Activated CD4-positive, alpha-beta T cell treated with anti-CD3 and anti-CD28 coated beads for 36 hours (primary cell): ENCODE measurements at regions not wholly inside any gene's neighbourhood (a gene's known extent, or its start where the extent isn't known, plus 50 kb on each side); places are given as distances from the start of the nearest gene placed in this dataset.

Experiments
- ATAC-seq: fragments of 200-7000 bp; cut with Tn5 transposase; one replicate; pipeline ENCODE4 v1.10.0; 2021; ENCODE audit warnings: mild to moderate bottlenecking, moderate library complexity
- CTCF ChIA-PET: fragments of 350-600 bp; sonication (Branson Sonifier 250); formaldehyde crosslinking; loops from one replicate; lab custom pipeline; 2021; ENCODE audit warnings: antibody characterized with exemption; lab: Charles Lee
- POLR2A ChIA-PET: fragments of 350-600 bp; sonication (Branson Sonifier 250); formaldehyde crosslinking; loops from one replicate; lab custom pipeline; 2021; ENCODE audit warnings: antibody characterized with exemption, inconsistent platforms; lab: Charles Lee
- DNase-seq: peaks from one replicate; pipeline ENCODE4 v3.0.0-alpha.2; 2020
- H3K27ac Mint-ChIP-seq: one replicate; pipeline ENCODE4 v1.8.0; 2021; ENCODE audit warnings: mixed read lengths
- H3K27me3 Mint-ChIP-seq: one replicate; pipeline ENCODE4 v1.8.0; 2021; ENCODE audit warnings: mixed read lengths
- H3K36me3 Mint-ChIP-seq: one replicate; pipeline ENCODE4 v1.8.0; 2021; ENCODE audit warnings: low read depth, mixed read lengths
- H3K4me1 Mint-ChIP-seq: one replicate; pipeline ENCODE4 v1.8.0; 2021; ENCODE audit warnings: mixed read lengths
- H3K4me3 Mint-ChIP-seq: one replicate; pipeline ENCODE4 v1.8.0; 2021; ENCODE audit warnings: mild to moderate bottlenecking, moderate library complexity, mixed read lengths
- H3K9me3 Mint-ChIP-seq: one replicate; pipeline ENCODE4 v1.8.0; 2021; ENCODE audit warnings: low read depth, mixed read lengths
- intact Hi-C, 2 experiments: fragments of 100-400 bp; cut with DNase I in 1 of 2; cut with micrococcal nuclease in 1 of 2; formaldehyde crosslinking; loops; one replicate each; pipeline versions ENCODE4 v1.14.2 to v1.15.1; 2022 to 2024; cut with DNase I, micrococcal nuclease

- CTCF ChIA-PET, result interaction anchor here (0.5 to 0.6 kb wide), 2 partner anchors 70 to 78 kb away, joined by 3 to 4 read pairs; no protein-coding TSS in a partner anchor
Observed at GRCh38 chr11:126124231-126124661, 61.6 kb upstream of the CDON start.

GRCh38 chr11:126123686-126124085 lies 61.0 kb upstream of the CDON start:
- Mint-ChIP-seq H3K36me3 (no peaks in the 10 kb centered on the region), H3K9me3 (no peaks in the 10 kb centered on the region), H3K27ac (no peak overlapping the region), H3K27me3 (no peaks in the 10 kb centered on the region), H3K4me3 (no peak overlapping the region), H3K4me1 (no peaks in the 10 kb centered on the region)
- intact Hi-C loops, result loop anchor here in 1 of 2 experiments (1.0 kb wide), 1 partner anchor 200 kb away; no protein-coding TSS in a partner anchor
- DNase-seq (no peak), ATAC-seq (no peak)
- ChIA-PET CTCF (interaction anchor here (0.6 to 0.8 kb wide), 3 partner anchors 19 to 249 kb away, joined by 3 read pairs; no protein-coding TSS in a partner anchor), POLR2A (interaction anchor here (0.7 kb wide), 1 partner anchor 74 kb away, joined by 4 read pairs; no protein-coding TSS in a partner anchor)

More at GRCh38 chr11:126124231-126124661, 61.6 kb upstream of the CDON start:
- H3K27me3 Mint-ChIP-seq, result no peaks in the 10 kb centered on the region
- H3K9me3 Mint-ChIP-seq, result no peaks in the 10 kb centered on the region
- H3K36me3 Mint-ChIP-seq, result no peaks in the 10 kb centered on the region
- H3K4me3 Mint-ChIP-seq, result no peak overlapping the region
- H3K4me1 Mint-ChIP-seq, result no peaks in the 10 kb centered on the region
- intact Hi-C loops, result no loop called here
- DNase-seq (no peak), ATAC-seq (no peak)
- POLR2A ChIA-PET, result no interaction called here
- H3K27ac Mint-ChIP-seq, result no peak overlapping the region

GRCh38 chr11:126122863-126123262 lies 60.2 kb upstream of the CDON start:
- Mint-ChIP-seq H3K27ac (no peak overlapping the region), H3K27me3 (no peaks in the 10 kb centered on the region), H3K9me3 (no peaks in the 10 kb centered on the region), H3K4me1 (no peaks in the 10 kb centered on the region), H3K4me3 (no peak overlapping the region), H3K36me3 (no peaks in the 10 kb centered on the region)
- intact Hi-C loops, result loop anchor here in 1 of 2 experiments (1.0 kb wide), 1 partner anchor 200 kb away; no protein-coding TSS in a partner anchor
- CTCF ChIA-PET, result no interaction called here
- POLR2A ChIA-PET, result no interaction called here
- ATAC-seq (no peak), DNase-seq (no peak)

- no peak overlapping the region for H3K4me3 Mint-ChIP-seq
- no peaks in the 10 kb centered on the region for H3K4me1 Mint-ChIP-seq
- intact Hi-C loops, result no loop called here
- no peaks in the 10 kb centered on the region for H3K27me3 Mint-ChIP-seq
- ATAC-seq (no peak), DNase-seq (no peak)
- no peaks in the 10 kb centered on the region for H3K9me3 Mint-ChIP-seq
- no peak overlapping the region for H3K27ac Mint-ChIP-seq
- H3K36me3 Mint-ChIP-seq, result no peaks in the 10 kb centered on the region
- POLR2A ChIA-PET, result no interaction called here
- CTCF ChIA-PET, result no interaction called here
Observed at GRCh38 chr11:126121296-126121695, 58.6 kb upstream of the CDON start.

- no peaks in the 10 kb centered on the region for H3K27me3 Mint-ChIP-seq
- intact Hi-C loops, result loop anchor here (5.0 to 10.0 kb wide), 2 partner anchors 177 to 194 kb away; no protein-coding TSS in a partner anchor
- DNase-seq (no peak), ATAC-seq (no peak)
- H3K36me3 Mint-ChIP-seq, result no peaks in the 10 kb centered on the region
- CTCF ChIA-PET, result interaction anchor here (0.6 kb wide), 1 partner anchor 72 kb away, joined by 3 read pairs; no protein-coding TSS in a partner anchor
- no peak overlapping the region for H3K27ac Mint-ChIP-seq
- POLR2A ChIA-PET, result interaction anchor here (0.7 kb wide), 1 partner anchor 92 kb away, joined by 5 read pairs; no protein-coding TSS in a partner anchor
- H3K4me1 Mint-ChIP-seq, result no peaks in the 10 kb centered on the region
- H3K9me3 Mint-ChIP-seq, result no peaks in the 10 kb centered on the region
- H3K4me3 Mint-ChIP-seq, result no peak overlapping the region
Observed at GRCh38 chr11:126118806-126119205, 56.1 kb upstream of the CDON start.

- intact Hi-C loops, result loop anchor here (5.0 to 10.0 kb wide), 2 partner anchors 174 to 191 kb away; no protein-coding TSS in a partner anchor
- ATAC-seq (no peak), DNase-seq (no peak)
- H3K9me3 Mint-ChIP-seq, result no peaks in the 10 kb centered on the region
- no peak overlapping the region for H3K27ac Mint-ChIP-seq
- no peaks in the 10 kb centered on the region for H3K4me1 Mint-ChIP-seq
- H3K27me3 Mint-ChIP-seq, result no peaks in the 10 kb centered on the region
- no peak overlapping the region for H3K4me3 Mint-ChIP-seq
- ChIA-PET POLR2A (no interaction called here), CTCF (no interaction called here)
- no peaks in the 10 kb centered on the region for H3K36me3 Mint-ChIP-seq
Observed at GRCh38 chr11:126115816-126116331, 53.2 kb upstream of the CDON start.

GRCh38 chr11:126115127-126115495 lies 52.4 kb upstream of the CDON start:
- Mint-ChIP-seq H3K4me1 (peaks cover 3% of the 10 kb centered on the region), H3K36me3 (no peaks in the 10 kb centered on the region), H3K27me3 (no peaks in the 10 kb centered on the region), H3K9me3 (no peaks in the 10 kb centered on the region), H3K27ac (no peak overlapping the region), H3K4me3 (no peak overlapping the region)
- intact Hi-C loops, result loop anchor here (5.0 to 10.0 kb wide), 2 partner anchors 173 to 190 kb away; no protein-coding TSS in a partner anchor
- ChIA-PET CTCF (no interaction called here), POLR2A (no interaction called here)
- no peak for DNase-seq
- ATAC-seq, result no peak

GRCh38 chr11:126114486-126115126 lies 51.9 kb upstream of the CDON start:
- Mint-ChIP-seq H3K27ac (no peak overlapping the region), H3K4me1 (peaks cover 5% of the 10 kb centered on the region), H3K4me3 (no peak overlapping the region), H3K36me3 (no peaks in the 10 kb centered on the region), H3K27me3 (no peaks in the 10 kb centered on the region), H3K9me3 (no peaks in the 10 kb centered on the region)
- no peak for DNase-seq
- POLR2A ChIA-PET, result no interaction called here
- no peak for ATAC-seq
- CTCF ChIA-PET, result no interaction called here
- intact Hi-C loops, result loop anchor here (5.0 to 10.0 kb wide), 2 partner anchors 172 to 190 kb away; no protein-coding TSS in a partner anchor

- CTCF ChIA-PET, result interaction anchor here (0.8 kb wide), 1 partner anchor 174 kb away, joined by 4 read pairs; no protein-coding TSS in a partner anchor
- Mint-ChIP-seq H3K27me3 (no peaks in the 10 kb centered on the region), H3K36me3 (no peaks in the 10 kb centered on the region), H3K4me3 (no peak overlapping the region), H3K9me3 (no peaks in the 10 kb centered on the region), H3K4me1 (peaks cover 5% of the 10 kb centered on the region), H3K27ac (no peak overlapping the region)
- POLR2A ChIA-PET, result no interaction called here
- DNase-seq (no peak), ATAC-seq (no peak)
- intact Hi-C loops, result loop anchor here in 1 of 2 experiments (10.0 kb wide), 1 partner anchor 189 kb away; no protein-coding TSS in a partner anchor
Observed at GRCh38 chr11:126113963-126114362, 51.3 kb upstream of the CDON start.

GRCh38 chr11:126113515-126113957 lies 50.9 kb upstream of the CDON start:
- ChIA-PET CTCF (interaction anchor here (0.8 kb wide), 1 partner anchor 173 kb away, joined by 4 read pairs; no protein-coding TSS in a partner anchor), POLR2A (no interaction called here)
- intact Hi-C loops, result loop anchor here in 1 of 2 experiments (10.0 kb wide), 1 partner anchor 189 kb away; no protein-coding TSS in a partner anchor
- no peak overlapping the region for H3K27ac Mint-ChIP-seq
- no peak for ATAC-seq
- no peak overlapping the region for H3K4me3 Mint-ChIP-seq
- no peaks in the 10 kb centered on the region for H3K27me3 Mint-ChIP-seq
- no peaks in the 10 kb centered on the region for H3K9me3 Mint-ChIP-seq
- no peaks in the 10 kb centered on the region for H3K36me3 Mint-ChIP-seq
- H3K4me1 Mint-ChIP-seq, result peaks cover 5% of the 10 kb centered on the region
- DNase-seq, result no peak

GRCh38 chr11:126113012-126113411 lies 50.3 kb upstream of the CDON start:
- CTCF ChIA-PET, result no interaction called here

More at GRCh38 chr11:126113012-126113411, 50.3 kb upstream of the CDON start:
- POLR2A ChIA-PET, result no interaction called here
- no peak for DNase-seq
- intact Hi-C loops, result loop anchor here in 1 of 2 experiments (10.0 kb wide), 1 partner anchor 188 kb away; no protein-coding TSS in a partner anchor
- ATAC-seq, result no peak
- Mint-ChIP-seq H3K27me3 (no peaks in the 10 kb centered on the region), H3K4me1 (peaks cover 5% of the 10 kb centered on the region), H3K9me3 (no peaks in the 10 kb centered on the region), H3K4me3 (no peak overlapping the region), H3K36me3 (no peaks in the 10 kb centered on the region), H3K27ac (no peak overlapping the region)
